SU-DHL-6 (cell line): ENCODE measurements at regions not wholly inside any gene's neighbourhood (a gene's known extent, or its start where the extent isn't known, plus 50 kb on each side); places are given as distances from the start of the nearest gene placed in this dataset.

Experiments used
- CTCF ChIP-seq: fragments of 200-600 bp; sonication (generic); IDR thresholded peaks from one replicate; pipeline ENCODE4 v1.5.1; 2017; ENCODE audit warnings: antibody characterized with exemption, mild to moderate bottlenecking, low read length, moderate library complexity; ENCODE audit not compliant: insufficient read depth, poor library complexity, severe bottlenecking
- EZH2phosphoT487 ChIP-seq: fragments of 200-600 bp; sonication (generic), shearing (Covaris generic); conservative IDR thresholded peaks from 2 replicates; pipeline ENCODE4 v1.6.1; 2018; ENCODE audit warnings: mild to moderate bottlenecking, antibody characterized with exemption, low read length, moderate library complexity, mixed read lengths

- no peak for TF ChIP-seq CTCF
- no peak for TF ChIP-seq EZH2phosphoT487
Observed at GRCh38 chr15:81923561-81924350, 122.1 kb downstream of the MEX3B start.
